Prostate gland (tissue), 2 donors: ENCODE measurements at regions not wholly inside any gene's neighbourhood (a gene's known extent, or its start where the extent isn't known, plus 50 kb on each side); places are given as distances from the start of the nearest gene placed in this dataset.

ENCODE experiments used
- DNase-seq: peaks from one replicate; pipeline ENCODE4 v3.0.0-alpha.2; 2019; ENCODE audit warnings: low spot score
- H3K27ac ChIP-seq, 2 donors: fragments of 200-600 bp; sonication (generic); 2 replicates each; pipeline ENCODE4 v1.5.1; 2017 to 2019
- H3K27me3 ChIP-seq: fragments of 200-600 bp; sonication (generic); replicated peaks from 2 replicates; pipeline ENCODE4 v1.5.1; 2019; ENCODE audit not compliant: insufficient read depth
- H3K36me3 ChIP-seq, 2 donors: fragments of 200-600 bp; sonication (generic); 1 replicate in 1 of 2; 2 replicates in 1 of 2; pipeline versions ENCODE4 v1.5.1 to v1.8.1; 2017 to 2019
- H3K4me1 ChIP-seq: fragments of 200-600 bp; sonication (generic); replicated peaks from 2 replicates; pipeline ENCODE4 v1.5.1; 2019
- H3K4me3 ChIP-seq, 2 donors: fragments of 200-600 bp; sonication (generic); 2 replicates each; pipeline ENCODE4 v1.5.1; 2017 to 2019
- H3K9me3 ChIP-seq: fragments of 200-600 bp; sonication (generic); 2 replicates; pipeline ENCODE4 v1.5.1; 2017
- POLR2A ChIP-seq: fragments of 450-650 bp; IDR thresholded peaks from one replicate; pipeline ENCODE4 v1.6.1; 2016; ENCODE audit warnings: antibody characterized with exemption, mild to moderate bottlenecking
- POLR2AphosphoS5 ChIP-seq: sonication (generic); formaldehyde crosslinking; IDR thresholded peaks from one replicate; pipeline ENCODE4 v1.6.1; 2017; ENCODE audit warnings: antibody characterized with exemption
- WGBS: methylation state at CpG from one replicate; pipeline ENCODE4 v1.1.5; 2018; 5-methylcytosine and 5-hydroxymethylcytosine counted together
- intact Hi-C: fragments of 100-400 bp; cut with DNase I; formaldehyde crosslinking; loops from one replicate; pipeline ENCODE4 v1.14.2; 2022
- TF ChIP-seq, protein P1 (sequence below), 4 experiments: fragments of 200-600 bp in 2 of 4; fragments of 450-650 bp in 2 of 4; sonication (generic) in 2 of 4; IDR thresholded peaks; 1 replicate in 3 of 4; 2 replicates in 1 of 4; pipeline ENCODE4 v1.5.1; 2016 to 2019; ENCODE audit warnings: antibody characterized with exemption in 4 of 4, mild to moderate bottlenecking in 2 of 4, moderate library complexity in 2 of 4

DNA sequence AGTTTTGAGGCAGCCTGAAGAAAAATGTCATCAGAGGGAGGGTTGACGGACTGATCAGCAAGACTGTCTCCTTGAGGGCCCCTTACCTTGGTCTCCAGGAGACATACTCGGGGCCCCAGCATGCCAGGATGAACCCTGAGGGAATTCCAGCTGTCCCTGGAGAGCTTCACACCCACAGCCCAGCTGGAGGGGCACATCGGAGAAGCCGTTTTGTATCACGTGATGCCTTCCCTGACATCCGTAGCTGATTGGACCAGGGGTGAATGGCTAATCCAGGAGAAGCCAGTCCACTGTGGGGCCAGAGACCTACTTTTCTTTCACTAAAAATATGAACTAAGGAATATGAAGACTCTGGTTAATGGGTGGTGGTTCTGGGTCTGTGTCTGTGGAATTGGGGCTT, 86.0 kb upstream of the TP53I11 start:
- intact Hi-C loops = no loop called here
- H3K9me3 ChIP-seq = no peaks in the 10 kb centered on the region
- no peaks in the 10 kb centered on the region for H3K36me3 ChIP-seq
- H3K4me3 ChIP-seq = no peak overlapping the region
- H3K4me1 ChIP-seq = no peaks in the 10 kb centered on the region
- no peak for DNase-seq
- no peak for TF ChIP-seq POLR2AphosphoS5
- H3K27me3 ChIP-seq = no peaks in the 10 kb centered on the region
- WGBS = 73% methylated on average over 6 of the region's 6 CpGs
- H3K27ac ChIP-seq = no peak overlapping the region

DNA sequence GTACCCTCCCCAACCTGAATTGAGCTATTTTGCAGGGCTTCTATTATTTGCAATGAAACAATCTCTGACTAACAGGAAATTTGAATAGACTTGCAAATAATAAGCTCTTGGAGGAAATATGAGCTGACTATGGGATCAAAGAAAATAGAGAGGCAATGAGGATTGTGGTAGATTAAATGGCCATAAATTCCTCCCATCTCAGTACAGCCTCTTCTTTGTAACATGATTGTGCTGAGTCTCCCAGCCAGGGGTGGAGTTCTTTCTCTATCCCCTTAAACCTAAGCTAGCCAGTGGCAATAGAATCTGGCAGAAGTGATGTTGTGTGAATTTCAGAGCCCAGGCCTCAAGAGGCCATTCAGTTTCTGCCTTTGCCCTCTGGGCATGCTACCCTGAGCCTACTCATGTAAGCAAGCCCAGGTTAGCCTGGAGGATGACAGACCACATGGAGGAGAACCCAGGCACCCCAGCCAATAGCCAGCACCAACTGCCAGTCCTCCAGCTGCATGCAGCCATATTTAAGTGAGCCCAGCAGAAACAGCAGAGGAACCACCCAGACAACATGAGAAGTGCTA, 86.8 kb upstream of the TP53I11 start:
- no peak overlapping the region for H3K27ac ChIP-seq
- intact Hi-C loops = no loop called here
- H3K27me3 ChIP-seq = no peaks in the 10 kb centered on the region
- no peak for DNase-seq
- no peaks in the 10 kb centered on the region for H3K4me1 ChIP-seq
- H3K4me3 ChIP-seq = no peak overlapping the region
- no peaks in the 10 kb centered on the region for H3K36me3 ChIP-seq
- no peaks in the 10 kb centered on the region for H3K9me3 ChIP-seq
- TF ChIP-seq POLR2A (no peak), POLR2AphosphoS5 (no peak)
- TF ChIP-seq, protein P1, sequence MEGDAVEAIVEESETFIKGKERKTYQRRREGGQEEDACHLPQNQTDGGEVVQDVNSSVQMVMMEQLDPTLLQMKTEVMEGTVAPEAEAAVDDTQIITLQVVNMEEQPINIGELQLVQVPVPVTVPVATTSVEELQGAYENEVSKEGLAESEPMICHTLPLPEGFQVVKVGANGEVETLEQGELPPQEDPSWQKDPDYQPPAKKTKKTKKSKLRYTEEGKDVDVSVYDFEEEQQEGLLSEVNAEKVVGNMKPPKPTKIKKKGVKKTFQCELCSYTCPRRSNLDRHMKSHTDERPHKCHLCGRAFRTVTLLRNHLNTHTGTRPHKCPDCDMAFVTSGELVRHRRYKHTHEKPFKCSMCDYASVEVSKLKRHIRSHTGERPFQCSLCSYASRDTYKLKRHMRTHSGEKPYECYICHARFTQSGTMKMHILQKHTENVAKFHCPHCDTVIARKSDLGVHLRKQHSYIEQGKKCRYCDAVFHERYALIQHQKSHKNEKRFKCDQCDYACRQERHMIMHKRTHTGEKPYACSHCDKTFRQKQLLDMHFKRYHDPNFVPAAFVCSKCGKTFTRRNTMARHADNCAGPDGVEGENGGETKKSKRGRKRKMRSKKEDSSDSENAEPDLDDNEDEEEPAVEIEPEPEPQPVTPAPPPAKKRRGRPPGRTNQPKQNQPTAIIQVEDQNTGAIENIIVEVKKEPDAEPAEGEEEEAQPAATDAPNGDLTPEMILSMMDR (IDR thresholded peaks at IDR 0.05) = no peak

DNA sequence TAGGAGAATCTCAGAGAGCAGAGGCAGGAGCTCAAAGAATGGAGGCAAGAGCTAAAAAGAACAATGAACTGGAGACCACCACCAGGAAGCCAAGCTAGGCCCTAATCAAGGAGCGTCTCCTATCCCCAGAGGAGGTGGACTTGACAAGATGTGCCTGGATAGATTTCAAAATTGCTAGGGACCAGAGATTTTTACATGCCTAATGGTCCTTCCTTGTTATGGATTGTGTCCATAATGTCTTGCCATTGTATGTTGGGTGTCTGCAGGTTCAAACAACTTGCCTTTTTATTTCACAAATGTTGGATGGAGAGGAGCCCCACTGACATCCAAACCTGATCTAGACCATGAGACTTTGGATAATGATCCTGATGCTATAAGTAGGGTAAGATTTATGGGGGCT, 88.2 kb upstream of the TP53I11 start:
- Histone ChIP-seq H3K4me3 (no peak overlapping the region), H3K27ac (no peak overlapping the region), H3K27me3 (no peaks in the 10 kb centered on the region), H3K9me3 (no peaks in the 10 kb centered on the region), H3K4me1 (no peaks in the 10 kb centered on the region), H3K36me3 (no peaks in the 10 kb centered on the region)
- no peak for DNase-seq
- intact Hi-C loops = no loop called here
- 92% methylated on average over 1 of the region's 1 CpG for WGBS
- TF ChIP-seq POLR2A (no peak), POLR2AphosphoS5 (no peak)
- TF ChIP-seq, protein P1 (IDR thresholded peaks at IDR 0.05) = no peak

DNA sequence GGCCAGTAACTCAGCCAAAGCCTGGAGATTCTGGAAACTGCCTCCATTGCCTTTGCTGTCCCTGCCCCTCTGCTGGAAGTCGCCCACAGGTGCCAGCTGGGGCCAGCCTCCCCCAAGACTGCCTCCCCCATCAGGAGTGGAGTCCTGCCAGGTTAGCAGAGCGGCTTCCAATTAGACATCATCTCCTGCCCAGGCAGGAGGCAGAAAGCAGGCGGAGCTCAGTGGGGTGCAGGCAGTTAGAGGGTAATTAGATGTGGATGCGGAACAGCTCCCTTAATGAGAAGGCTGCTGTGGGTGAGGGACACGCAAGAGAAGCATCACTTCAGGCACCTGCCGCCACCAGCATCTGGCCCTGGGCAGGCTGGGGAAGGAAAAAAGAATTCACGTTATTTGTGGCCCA, 90.9 kb upstream of the TP53I11 start:
- Histone ChIP-seq H3K4me1 (no peaks in the 10 kb centered on the region), H3K9me3 (no peaks in the 10 kb centered on the region), H3K4me3 (no peak overlapping the region), H3K27ac (no peak overlapping the region), H3K36me3 (no peaks in the 10 kb centered on the region), H3K27me3 (no peaks in the 10 kb centered on the region)
- DNase-seq = no peak
- 47% methylated on average over 7 of the region's 7 CpGs for WGBS
- intact Hi-C loops = no loop called here
- TF ChIP-seq, protein P1 (IDR thresholded peaks at IDR 0.05) = no peak
- TF ChIP-seq POLR2A (no peak), POLR2AphosphoS5 (no peak)

DNA sequence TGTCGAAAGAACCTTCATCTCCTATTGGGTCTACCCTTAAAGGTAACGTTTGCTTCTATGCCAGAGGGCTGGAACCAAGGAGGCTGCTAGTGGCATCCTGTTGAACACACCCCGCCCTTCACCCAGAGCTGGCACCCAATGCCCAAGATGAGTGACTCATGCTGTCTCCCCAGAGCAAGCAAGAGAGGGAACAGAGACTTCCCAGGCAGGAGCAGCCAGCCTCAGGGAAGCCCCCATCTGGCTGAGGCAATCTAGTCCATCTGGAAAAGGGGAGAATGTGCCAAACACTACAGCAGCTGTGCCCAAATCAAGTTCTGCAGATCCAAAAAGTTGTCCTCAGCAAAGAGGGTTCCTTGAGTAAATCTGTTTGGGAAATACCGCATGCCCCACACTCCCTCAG, 91.9 kb upstream of the TP53I11 start:
- TF ChIP-seq POLR2AphosphoS5 (no peak), POLR2A (no peak)
- TF ChIP-seq, protein P1 (IDR thresholded peaks at IDR 0.05) = no peak
- intact Hi-C loops = no loop called here
- Histone ChIP-seq H3K4me3 (no peak overlapping the region), H3K36me3 (no peaks in the 10 kb centered on the region), H3K27me3 (no peaks in the 10 kb centered on the region), H3K4me1 (no peaks in the 10 kb centered on the region), H3K9me3 (no peaks in the 10 kb centered on the region), H3K27ac (no peak overlapping the region)
- DNase-seq = no peak
- 60% methylated on average over 4 of the region's 4 CpGs for WGBS
